ENCODE measurements at regions not wholly inside any gene's neighbourhood (a gene's known extent, or its start where the extent isn't known, plus 50 kb on each side); places are given as distances from the start of the nearest gene placed in this dataset.
A peak's percentile ranks its signal among the peaks of the same experiment; 100 is the strongest.

- no peaks in the 10 kb centered on the region for H3K36me3 ChIP-seq
- H3K9me3 ChIP-seq: no peaks in the 10 kb centered on the region
- no peak for DNase-seq
- no peak overlapping the region for H3K4me3 ChIP-seq (ENCODE audit: low read depth, low read length)
- no peaks in the 10 kb centered on the region for H3K4me1 ChIP-seq
- H3K27me3 ChIP-seq: no peaks in the 10 kb centered on the region
- TF ChIP-seq CTCF (IDR thresholded peaks at IDR 0.05; ENCODE audit: low read depth, low read length): no peak
Measured at GRCh38 chr5:57891443-57891842, 408.8 kb upstream of the ACTBL2 start.

DNA sequence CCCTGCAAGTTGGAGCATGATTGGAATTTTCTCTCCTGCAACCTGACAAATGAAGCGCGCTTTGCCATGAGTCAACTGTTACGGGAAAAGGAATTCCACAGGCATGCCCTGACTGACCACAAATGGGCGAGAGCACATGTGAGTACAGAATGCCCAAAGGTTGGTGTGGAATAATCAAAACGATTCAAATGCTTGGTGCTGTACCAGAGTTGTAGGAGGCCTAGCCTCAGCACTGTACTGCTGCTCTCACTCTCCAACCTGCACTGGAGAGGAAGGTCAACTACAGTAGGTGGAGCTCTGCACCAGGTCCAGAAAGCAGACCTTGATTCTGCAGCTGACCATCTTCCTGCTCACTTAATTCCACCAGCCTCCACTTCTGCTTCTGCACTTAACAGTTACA is 406.9 kb upstream of the ACTBL2 start:
- Histone ChIP-seq H3K4me1 (no peaks in the 10 kb centered on the region), H3K9me3 (no peaks in the 10 kb centered on the region), H3K4me3 (ENCODE audit: low read depth, low read length) (no peak overlapping the region), H3K36me3 (no peaks in the 10 kb centered on the region), H3K27me3 (no peaks in the 10 kb centered on the region)
- no peak for DNase-seq
- TF ChIP-seq CTCF (IDR thresholded peaks at IDR 0.05; ENCODE audit: low read depth, low read length): peak; percentile 16; the same call in 1 of the 2 replicates

DNA sequence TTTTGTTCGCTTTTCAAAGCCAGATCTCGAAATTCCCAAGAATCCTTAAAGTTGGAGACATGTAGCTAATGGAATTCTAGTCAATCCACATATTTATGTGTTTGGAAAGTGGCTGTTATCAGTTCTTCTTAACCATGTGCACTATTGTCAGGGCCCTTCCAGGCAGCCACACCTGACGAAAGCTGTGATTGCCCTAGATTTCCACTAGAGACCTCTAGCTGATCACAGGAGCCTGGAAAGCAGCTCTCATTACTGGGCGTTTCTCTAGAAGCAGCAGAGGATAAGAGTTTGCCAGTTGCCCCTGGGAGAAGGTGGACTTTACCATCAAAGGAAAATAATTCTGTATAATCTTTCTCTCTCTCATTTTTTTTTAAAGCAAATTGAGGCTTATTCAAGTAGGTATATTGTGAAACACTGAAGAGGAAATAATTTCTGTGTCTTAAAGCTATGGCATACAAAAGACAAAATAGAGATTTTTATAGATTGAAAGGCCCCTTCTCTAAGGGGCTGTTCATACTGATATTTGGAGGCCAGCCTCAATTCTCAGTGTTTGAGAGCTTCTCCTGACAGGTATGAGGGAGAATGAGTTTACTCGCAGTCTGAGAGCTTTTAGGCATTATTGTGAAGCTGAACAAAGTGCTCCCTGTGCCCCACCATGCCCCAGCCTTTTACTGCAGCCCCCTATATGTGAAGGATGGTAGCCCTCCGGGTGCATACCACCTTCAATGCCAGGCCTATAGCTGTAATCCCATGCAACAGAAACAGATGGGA is 405.4 kb upstream of the ACTBL2 start:
- no peaks in the 10 kb centered on the region for H3K9me3 ChIP-seq
- TF ChIP-seq CTCF (IDR thresholded peaks at IDR 0.05; ENCODE audit: low read depth, low read length): peak; percentile 76
- peak; percentile 55 for DNase-seq

DNA sequence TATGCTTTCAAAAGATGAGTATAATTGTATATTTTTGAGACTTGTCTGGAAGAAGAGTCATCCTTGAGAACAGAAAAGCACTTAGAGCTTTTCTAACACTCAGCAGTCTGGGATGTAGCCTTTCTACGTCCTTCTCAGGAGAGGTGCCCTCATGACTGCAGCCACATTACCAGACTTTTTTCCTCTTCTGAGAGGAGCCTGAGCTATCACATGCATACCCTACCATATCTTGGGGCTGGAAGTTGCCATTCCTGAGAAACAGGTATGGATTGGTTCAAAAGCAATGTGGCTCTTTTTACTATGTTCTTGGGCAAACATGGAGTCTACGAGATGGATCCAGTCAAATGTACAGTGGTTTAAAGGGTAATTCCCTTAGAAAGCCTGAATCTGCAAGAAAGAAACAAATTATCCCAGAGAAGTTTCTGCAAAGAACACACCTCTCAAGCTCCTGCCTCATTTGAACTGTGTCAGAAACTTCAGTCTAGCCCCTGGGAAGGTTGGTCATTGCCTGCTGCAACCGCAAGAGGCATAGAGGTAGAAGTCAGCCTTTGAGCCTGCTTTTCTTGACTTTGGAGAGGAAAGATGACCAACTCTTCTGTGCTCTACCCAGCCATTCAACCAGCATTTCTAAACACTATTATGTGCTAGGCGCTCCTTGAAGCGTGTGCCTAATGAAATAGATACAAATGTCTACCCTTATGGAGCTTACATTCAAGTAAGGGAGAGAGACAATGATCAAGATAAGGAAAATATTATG is 401.9 kb upstream of the ACTBL2 start:
- Histone ChIP-seq H3K27me3 (no peaks in the 10 kb centered on the region), H3K36me3 (no peaks in the 10 kb centered on the region), H3K9me3 (no peaks in the 10 kb centered on the region), H3K4me1 (no peaks in the 10 kb centered on the region), H3K4me3 (ENCODE audit: low read depth, low read length) (no peak overlapping the region)
- no peak for TF ChIP-seq CTCF (IDR thresholded peaks at IDR 0.05; ENCODE audit: low read depth, low read length)
- no peak for DNase-seq

More for the DNA sequence above, 405.4 kb upstream of the ACTBL2 start:
- H3K27me3 ChIP-seq: no peaks in the 10 kb centered on the region
- no peak overlapping the region for H3K4me3 ChIP-seq (ENCODE audit: low read depth, low read length)
- H3K4me1 ChIP-seq: no peaks in the 10 kb centered on the region
- no peaks in the 10 kb centered on the region for H3K36me3 ChIP-seq

DNA sequence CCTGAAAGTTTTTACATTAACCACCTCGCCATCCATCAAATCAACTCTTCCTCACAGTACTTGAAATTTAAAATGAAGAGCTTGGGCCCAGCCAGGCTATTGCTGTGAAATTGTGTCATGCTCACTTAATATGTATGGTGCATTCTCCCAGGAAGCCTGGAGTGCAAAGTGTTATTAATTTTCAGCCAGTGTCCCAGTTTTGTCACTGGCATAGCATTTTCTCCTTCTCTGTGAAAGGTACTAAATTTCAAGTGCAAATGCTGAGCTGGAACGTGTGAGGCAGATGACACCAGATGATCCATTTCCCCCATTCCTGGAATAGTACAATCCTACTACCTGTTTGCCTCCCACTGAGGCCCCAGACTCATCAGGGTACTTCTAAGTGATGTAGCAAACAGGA is 397.6 kb upstream of the ACTBL2 start:
- DNase-seq: no peak
- H3K4me3 ChIP-seq (ENCODE audit: low read depth, low read length): no peak overlapping the region
- H3K4me1 ChIP-seq: no peaks in the 10 kb centered on the region
- no peaks in the 10 kb centered on the region for H3K27me3 ChIP-seq
- no peaks in the 10 kb centered on the region for H3K9me3 ChIP-seq
- TF ChIP-seq CTCF (IDR thresholded peaks at IDR 0.05; ENCODE audit: low read depth, low read length): no peak
- no peaks in the 10 kb centered on the region for H3K36me3 ChIP-seq

DNA sequence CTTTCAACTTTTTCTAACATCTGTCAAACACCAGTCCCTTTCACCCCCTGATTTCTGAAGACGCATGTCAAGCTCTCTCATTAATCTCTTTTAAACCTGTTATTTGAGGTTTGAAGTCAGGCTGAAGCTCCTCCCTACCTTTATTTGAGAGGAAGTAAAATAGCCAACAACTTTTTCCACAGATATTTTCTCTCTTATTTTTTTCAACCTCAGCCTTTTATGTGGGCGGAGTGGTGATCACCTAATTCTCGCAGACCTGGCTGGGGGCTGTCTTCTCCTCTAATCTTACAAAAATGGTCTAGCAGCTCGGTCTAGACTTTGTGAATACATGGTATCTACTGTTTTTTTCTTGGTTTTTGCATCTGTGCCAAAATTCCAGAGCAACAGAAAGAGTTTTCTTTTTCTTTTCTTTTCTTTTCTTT is 395.7 kb upstream of the ACTBL2 start:
- Histone ChIP-seq H3K27me3 (no peaks in the 10 kb centered on the region), H3K4me3 (ENCODE audit: low read depth, low read length) (no peak overlapping the region), H3K4me1 (no peaks in the 10 kb centered on the region), H3K36me3 (no peaks in the 10 kb centered on the region), H3K9me3 (no peaks in the 10 kb centered on the region)
- no peak for TF ChIP-seq CTCF (IDR thresholded peaks at IDR 0.05; ENCODE audit: low read depth, low read length)
- DNase-seq: no peak
